Ishikawa (cell line): ENCODE measurements at regions not wholly inside any gene's neighbourhood (a gene's known extent, or its start where the extent isn't known, plus 50 kb on each side); places are given as distances from the start of the nearest gene placed in this dataset.

Experiments
- CEBPB ChIP-seq: IDR thresholded peaks from 2 replicates; pipeline ENCODE4 v1.6.1; 2012
- CREB1 ChIP-seq: IDR thresholded peaks from 2 replicates; pipeline ENCODE4 v1.6.1; 2012; ENCODE audit warnings: low read depth
- EGR1 ChIP-seq: IDR thresholded peaks from 2 replicates; pipeline ENCODE4 v1.6.1; 2012
- EP300 ChIP-seq: IDR thresholded peaks from 2 replicates; pipeline ENCODE4 v1.6.1; 2012; ENCODE audit warnings: borderline replicate concordance
- FOXM1 ChIP-seq: IDR thresholded peaks from 2 replicates; pipeline ENCODE4 v1.6.1; 2012; ENCODE audit warnings: low read depth, borderline replicate concordance
- MAX ChIP-seq: IDR thresholded peaks from 2 replicates; pipeline ENCODE4 v1.6.1; 2012
- NFIC ChIP-seq: IDR thresholded peaks from 2 replicates; pipeline ENCODE4 v1.6.1; 2012
- RAD21 ChIP-seq: IDR thresholded peaks from 2 replicates; pipeline ENCODE4 v1.6.1; 2012; ENCODE audit warnings: low read depth
- REST ChIP-seq: IDR thresholded peaks from 2 replicates; pipeline ENCODE4 v1.6.1; 2012; ENCODE audit warnings: low read depth, mild to moderate bottlenecking
- TAF1 ChIP-seq: IDR thresholded peaks from 2 replicates; pipeline ENCODE4 v1.6.1; 2012; ENCODE audit warnings: low read depth, mild to moderate bottlenecking
- TCF12 ChIP-seq: IDR thresholded peaks from 2 replicates; pipeline ENCODE4 v1.6.1; 2012; ENCODE audit warnings: low read depth
- TEAD4 ChIP-seq: IDR thresholded peaks from 2 replicates; pipeline ENCODE4 v1.6.1; 2012
- YY1 ChIP-seq: IDR thresholded peaks from 2 replicates; pipeline ENCODE4 v1.6.1; 2012; ENCODE audit warnings: low read depth
- ZBTB7A ChIP-seq: IDR thresholded peaks from 2 replicates; pipeline ENCODE4 v1.6.1; 2012; ENCODE audit warnings: low read depth
- TF ChIP-seq, protein P1 (sequence below): IDR thresholded peaks from 2 replicates; pipeline ENCODE4 v1.6.1; 2012

GRCh38 chr6:15121977-15122550, 123.8 kb upstream of the JARID2 start:
- TF ChIP-seq CEBPB = no peak
- no peak for TF ChIP-seq NFIC
- TF ChIP-seq EGR1 = no peak
- TF ChIP-seq TAF1 = no peak
- no peak for TF ChIP-seq EP300

DNA sequence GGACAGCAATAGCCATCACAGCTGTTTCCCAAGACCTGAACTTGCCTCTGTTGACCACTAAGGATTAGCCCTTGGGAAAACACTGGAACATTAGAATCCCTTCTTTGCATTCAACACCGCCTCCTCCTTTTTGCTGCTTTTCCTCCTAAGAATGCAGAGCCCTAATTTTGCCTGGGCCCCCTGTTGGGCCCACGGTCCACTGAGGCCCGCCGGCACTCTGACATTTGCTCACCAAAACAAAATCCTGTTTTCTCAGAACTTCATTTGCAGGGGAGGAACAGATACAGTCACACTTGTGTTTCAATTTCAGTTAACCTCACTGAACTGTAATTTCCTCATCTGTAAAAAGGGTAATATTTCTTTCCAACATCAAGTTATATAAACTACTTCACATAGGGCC, 116.0 kb upstream of the JARID2 start:
- TF ChIP-seq MAX (no peak), TEAD4 (no peak), REST (no peak), YY1 (no peak), TAF1 (no peak), CEBPB (no peak), RAD21 (no peak), TCF12 (no peak), EP300 (no peak), CREB1 (no peak), ZBTB7A (no peak), FOXM1 (no peak), EGR1 (no peak)
- TF ChIP-seq, protein P1, sequence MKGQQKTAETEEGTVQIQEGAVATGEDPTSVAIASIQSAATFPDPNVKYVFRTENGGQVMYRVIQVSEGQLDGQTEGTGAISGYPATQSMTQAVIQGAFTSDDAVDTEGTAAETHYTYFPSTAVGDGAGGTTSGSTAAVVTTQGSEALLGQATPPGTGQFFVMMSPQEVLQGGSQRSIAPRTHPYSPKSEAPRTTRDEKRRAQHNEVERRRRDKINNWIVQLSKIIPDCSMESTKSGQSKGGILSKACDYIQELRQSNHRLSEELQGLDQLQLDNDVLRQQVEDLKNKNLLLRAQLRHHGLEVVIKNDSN = no peak

- TF ChIP-seq FOXM1 (no peak), TCF12 (no peak), TEAD4 (no peak), MAX (no peak), NFIC (no peak), EP300 (no peak), ZBTB7A (no peak), RAD21 (no peak), REST (no peak), CREB1 (no peak), YY1 (no peak), TAF1 (no peak), CEBPB (no peak), EGR1 (no peak)
- TF ChIP-seq, protein P1 = no peak
Measured at GRCh38 chr6:15131234-15131633, 114.6 kb upstream of the JARID2 start.

- TF ChIP-seq REST (no peak), ZBTB7A (no peak), CEBPB (no peak), TEAD4 (no peak), EGR1 (no peak), CREB1 (no peak), NFIC (no peak), YY1 (no peak), RAD21 (no peak), FOXM1 (no peak), TAF1 (no peak), EP300 (no peak), TCF12 (no peak), MAX (no peak)
- TF ChIP-seq, protein P1 = no peak
Measured at GRCh38 chr6:15131651-15132061, 114.2 kb upstream of the JARID2 start.
